ENCODE measurements at regions not wholly inside any gene's neighbourhood (a gene's known extent, or its start where the extent isn't known, plus 50 kb on each side); places are given as distances from the start of the nearest gene placed in this dataset.

DNA sequence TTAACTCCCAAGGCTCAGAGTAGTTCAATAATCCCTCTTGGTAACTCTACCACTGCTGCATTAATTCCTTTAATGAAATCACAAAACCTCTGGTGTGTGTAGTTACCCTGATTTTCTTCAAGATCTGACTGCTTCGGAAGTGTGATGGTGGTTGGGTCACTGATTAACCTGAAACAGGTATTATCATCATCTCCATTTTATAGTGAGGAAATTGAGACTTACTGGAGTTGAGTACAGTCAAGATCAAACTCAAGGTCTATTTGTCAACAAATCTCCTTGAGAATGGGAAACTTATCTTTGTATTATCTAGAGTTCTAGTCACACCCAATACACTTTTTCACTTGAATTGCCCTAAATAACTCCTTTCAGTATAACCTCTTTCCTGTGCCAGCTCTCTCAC is 233.5 kb downstream of the BTG1 start:
- H3K4me3 ChIP-seq (ENCODE audit: low read depth, low read length) = no peak overlapping the region
- DNase-seq (ENCODE audit: low read depth) (no peak), FAIRE-seq (no peak)
- no peaks in the 10 kb centered on the region for H3K27me3 ChIP-seq (ENCODE audit: control insufficient read depth, insufficient read depth, low read length)
- TF ChIP-seq, protein P1, sequence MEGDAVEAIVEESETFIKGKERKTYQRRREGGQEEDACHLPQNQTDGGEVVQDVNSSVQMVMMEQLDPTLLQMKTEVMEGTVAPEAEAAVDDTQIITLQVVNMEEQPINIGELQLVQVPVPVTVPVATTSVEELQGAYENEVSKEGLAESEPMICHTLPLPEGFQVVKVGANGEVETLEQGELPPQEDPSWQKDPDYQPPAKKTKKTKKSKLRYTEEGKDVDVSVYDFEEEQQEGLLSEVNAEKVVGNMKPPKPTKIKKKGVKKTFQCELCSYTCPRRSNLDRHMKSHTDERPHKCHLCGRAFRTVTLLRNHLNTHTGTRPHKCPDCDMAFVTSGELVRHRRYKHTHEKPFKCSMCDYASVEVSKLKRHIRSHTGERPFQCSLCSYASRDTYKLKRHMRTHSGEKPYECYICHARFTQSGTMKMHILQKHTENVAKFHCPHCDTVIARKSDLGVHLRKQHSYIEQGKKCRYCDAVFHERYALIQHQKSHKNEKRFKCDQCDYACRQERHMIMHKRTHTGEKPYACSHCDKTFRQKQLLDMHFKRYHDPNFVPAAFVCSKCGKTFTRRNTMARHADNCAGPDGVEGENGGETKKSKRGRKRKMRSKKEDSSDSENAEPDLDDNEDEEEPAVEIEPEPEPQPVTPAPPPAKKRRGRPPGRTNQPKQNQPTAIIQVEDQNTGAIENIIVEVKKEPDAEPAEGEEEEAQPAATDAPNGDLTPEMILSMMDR (IDR thresholded peaks at IDR 0.05; ENCODE audit: insufficient read depth, low read length, severe bottlenecking) = no peak
- no peaks in the 10 kb centered on the region for H3K36me3 ChIP-seq (ENCODE audit: control insufficient read depth, insufficient read depth, low read length)

DNA sequence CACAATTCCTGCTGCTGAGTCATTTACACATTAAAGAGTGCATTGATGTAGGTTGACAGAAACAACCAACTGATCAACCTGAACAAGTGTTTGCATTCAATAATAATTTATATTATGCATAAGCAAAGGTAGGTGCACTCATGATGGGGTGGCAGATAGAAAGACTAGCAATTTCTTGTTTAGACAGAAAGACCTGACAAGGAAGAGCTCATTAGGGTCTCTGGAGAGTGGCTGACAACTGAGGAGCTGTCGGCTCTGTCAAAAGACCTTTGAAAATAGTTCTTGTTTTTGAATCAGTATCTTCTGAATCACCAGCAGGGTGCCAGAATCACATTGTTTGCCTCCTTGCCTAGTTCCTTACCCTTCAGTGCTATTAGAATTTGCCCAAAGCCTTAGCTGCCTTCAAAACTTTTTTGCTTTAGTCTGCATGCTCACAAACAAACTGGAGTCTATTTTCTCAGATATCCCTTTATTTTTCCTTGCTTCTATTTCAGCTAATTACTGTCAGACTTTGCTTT is 234.7 kb downstream of the BTG1 start:
- TF ChIP-seq, protein P1 (IDR thresholded peaks at IDR 0.05; ENCODE audit: insufficient read depth, low read length, severe bottlenecking) = no peak
- FAIRE-seq = no peak
- no peaks in the 10 kb centered on the region for H3K36me3 ChIP-seq (ENCODE audit: control insufficient read depth, insufficient read depth, low read length)
- H3K4me3 ChIP-seq (ENCODE audit: low read depth, low read length) = no peak overlapping the region
- no peaks in the 10 kb centered on the region for H3K27me3 ChIP-seq (ENCODE audit: control insufficient read depth, insufficient read depth, low read length)
- DNase-seq (ENCODE audit: low read depth) = no peak

DNA sequence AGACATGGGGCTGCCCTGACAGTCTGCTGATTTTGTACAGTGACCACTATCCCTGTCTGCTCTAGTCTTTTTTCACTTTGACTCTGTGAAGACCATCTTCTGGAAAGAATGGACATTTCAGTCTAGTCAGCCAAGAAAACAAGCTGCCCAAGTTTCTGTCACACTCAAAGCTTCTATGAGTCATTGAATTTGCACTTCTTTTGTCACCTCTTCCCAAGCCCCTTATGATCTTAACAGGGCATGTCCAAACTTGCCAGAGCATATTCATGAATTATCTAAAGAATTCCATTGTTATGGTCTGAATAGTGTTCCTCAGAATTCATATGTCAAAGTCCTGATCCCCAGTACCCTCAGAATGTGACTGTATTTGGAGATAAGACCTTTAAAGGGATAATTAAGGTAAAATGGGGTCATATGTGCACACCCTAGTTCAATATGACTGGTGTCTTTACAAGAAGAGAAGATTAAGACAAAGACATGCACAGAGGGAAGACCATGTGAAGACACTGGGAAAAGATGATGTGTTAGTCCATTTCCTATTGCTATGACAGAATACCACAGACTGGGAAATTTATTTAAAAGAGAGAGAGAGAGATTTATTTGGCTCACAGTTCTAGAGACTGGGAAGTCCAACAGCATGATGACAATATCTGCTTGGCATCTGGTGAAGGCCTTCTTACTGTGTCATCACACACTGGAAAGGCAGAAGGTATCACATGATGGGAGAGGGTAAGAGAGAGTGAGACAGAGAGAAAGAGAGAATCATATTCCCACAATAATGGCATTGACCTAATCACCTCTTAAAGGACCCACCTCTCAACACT is 242.6 kb downstream of the BTG1 start:
- TF ChIP-seq, protein P1 (IDR thresholded peaks at IDR 0.05; ENCODE audit: insufficient read depth, low read length, severe bottlenecking) = no peak
- DNase-seq (ENCODE audit: low read depth) (peak; percentile 73), FAIRE-seq (peak; percentile 28)
- H3K4me3 ChIP-seq (ENCODE audit: low read depth, low read length) = no peak overlapping the region
- H3K36me3 ChIP-seq (ENCODE audit: control insufficient read depth, insufficient read depth, low read length) = no peaks in the 10 kb centered on the region
- H3K27me3 ChIP-seq (ENCODE audit: control insufficient read depth, insufficient read depth, low read length) = no peaks in the 10 kb centered on the region

DNA sequence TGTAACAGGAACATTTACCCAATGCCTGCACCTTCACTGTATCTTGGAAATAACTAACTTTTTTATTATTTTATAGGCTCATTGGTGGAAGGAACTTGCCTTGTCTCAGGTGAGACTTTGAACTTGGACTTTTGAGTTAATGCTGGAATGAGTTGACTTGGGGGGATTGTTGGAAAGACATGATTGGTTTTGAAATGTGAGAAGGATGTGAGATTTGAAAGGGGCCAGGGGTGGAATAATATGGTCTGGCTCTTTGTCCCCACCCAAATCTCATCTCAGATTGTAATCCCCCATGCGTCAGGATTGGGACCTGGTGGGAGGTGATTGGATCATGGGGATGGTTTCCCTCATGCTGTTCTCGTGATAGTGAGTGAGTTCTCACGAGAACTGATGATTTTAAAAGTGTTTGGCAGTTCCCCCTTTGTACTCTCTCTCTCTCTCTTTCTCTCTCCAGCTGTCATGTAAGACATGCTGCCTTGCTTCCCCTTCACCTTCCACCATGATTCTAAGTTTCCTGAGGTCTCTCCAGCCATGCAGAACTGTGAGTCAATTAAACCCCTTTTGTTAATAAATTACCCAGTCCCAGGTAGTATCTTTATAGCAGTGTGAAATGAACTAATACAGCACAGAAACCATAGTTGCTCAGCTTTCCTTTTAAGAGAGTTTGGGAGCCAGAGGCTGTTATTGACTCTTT is 244.1 kb downstream of the BTG1 start:
- Histone ChIP-seq H3K36me3 (ENCODE audit: control insufficient read depth, insufficient read depth, low read length) (no peaks in the 10 kb centered on the region), H3K27me3 (ENCODE audit: control insufficient read depth, insufficient read depth, low read length) (no peaks in the 10 kb centered on the region), H3K4me3 (ENCODE audit: low read depth, low read length) (no peak overlapping the region)
- DNase-seq (ENCODE audit: low read depth) = no peak
- FAIRE-seq = peak; percentile 75
- TF ChIP-seq, protein P1 (IDR thresholded peaks at IDR 0.05; ENCODE audit: insufficient read depth, low read length, severe bottlenecking) = no peak

DNA sequence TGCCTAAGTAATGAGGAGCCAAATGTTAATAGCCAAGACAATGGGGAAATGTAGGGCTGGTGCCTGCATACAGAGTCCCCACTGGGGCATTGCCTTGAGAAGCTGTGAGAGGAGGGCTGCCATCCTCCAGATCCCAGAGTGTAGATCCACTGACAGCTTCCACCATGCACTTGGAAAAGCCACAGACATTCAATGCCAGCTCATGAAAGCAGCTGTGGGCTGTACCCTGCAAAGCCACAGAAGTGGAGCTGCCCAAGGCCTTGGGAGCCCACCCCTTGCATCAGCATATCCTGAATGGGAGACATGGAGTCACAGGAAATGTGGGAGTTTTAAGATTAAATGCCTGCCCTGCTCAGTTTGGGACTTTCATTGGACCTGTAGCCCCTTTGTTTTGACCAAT is 244.7 kb downstream of the BTG1 start:
- Histone ChIP-seq H3K27me3 (ENCODE audit: control insufficient read depth, insufficient read depth, low read length) (no peaks in the 10 kb centered on the region), H3K36me3 (ENCODE audit: control insufficient read depth, insufficient read depth, low read length) (no peaks in the 10 kb centered on the region), H3K4me3 (ENCODE audit: low read depth, low read length) (no peak overlapping the region)
- FAIRE-seq (no peak), DNase-seq (ENCODE audit: low read depth) (no peak)
- TF ChIP-seq, protein P1 (IDR thresholded peaks at IDR 0.05; ENCODE audit: insufficient read depth, low read length, severe bottlenecking) = no peak

Data from bronchial epithelial cell (primary cell).